Panc1 (cell line): ENCODE measurements at regions not wholly inside any gene's neighbourhood (a gene's known extent, or its start where the extent isn't known, plus 50 kb on each side); places are given as distances from the start of the nearest gene placed in this dataset.

Source experiments
- ATAC-seq: fragments of 200-7000 bp; cut with Tn5 transposase; 2 replicates; pipeline ENCODE4 v1.9.1; 2020; ENCODE audit warnings: mild to moderate bottlenecking, moderate library complexity
- BruUV-seq: library from RNA; stranded (reverse); fragments of 400-500 nt; replicated peaks from 2 replicates; lab custom pipeline; 2021; lab: Mats Ljungman, UMichigan
- CTCF ChIA-PET: fragments of 300-600 bp; sonication (Branson Sonifier 250); formaldehyde crosslinking; loops from one replicate; lab custom pipeline; 2022; ENCODE audit warnings: antibody characterized with exemption; lab: Charles Lee
- POLR2A ChIA-PET: fragments of 300-600 bp; sonication (Branson Sonifier 250); formaldehyde crosslinking; loops from one replicate; lab custom pipeline; 2022; ENCODE audit warnings: antibody characterized with exemption; lab: Charles Lee
- DNase-seq: peaks from one replicate; pipeline ENCODE4 v3.0.0-alpha.2; 2010; ENCODE audit warnings: low read depth, low spot score
- H3K27ac ChIP-seq: 2 replicates; pipeline ENCODE4 v1.5.1; 2011; ENCODE audit warnings: mild to moderate bottlenecking, low read length, inconsistent platforms
- H3K27me3 ChIP-seq: fragments of 200-500 bp; sonication (Bioruptor generic); 2 replicates; pipeline ENCODE4 v1.6.0; 2014; ENCODE audit warnings: low read length, inconsistent platforms; ENCODE audit not compliant: control insufficient read depth, insufficient read depth
- H3K36me3 ChIP-seq: fragments of 200-500 bp; sonication (Bioruptor generic); 2 replicates; pipeline ENCODE4 v1.5.1; 2014; ENCODE audit warnings: inconsistent platforms, mild to moderate bottlenecking, low read length, moderate library complexity; ENCODE audit not compliant: control insufficient read depth, insufficient read depth
- H3K4me1 ChIP-seq: 2 replicates; pipeline ENCODE4 v1.5.1; 2011; ENCODE audit warnings: inconsistent platforms, mild to moderate bottlenecking, low read length, moderate library complexity; ENCODE audit not compliant: control insufficient read depth, insufficient read depth
- H3K4me3 ChIP-seq, 2 experiments: 2 replicates each; pipeline ENCODE4 v1.5.1; 2011 to 2012; ENCODE audit warnings: low read depth in 2 of 2, low read length in 2 of 2, mild to moderate bottlenecking in 2 of 2, inconsistent platforms in 1 of 2, moderate library complexity in 1 of 2
- H3K9me3 ChIP-seq: fragments of 200-500 bp; sonication (Bioruptor generic); 2 replicates; pipeline ENCODE4 v1.5.1; 2014; ENCODE audit warnings: low read depth, mild to moderate bottlenecking, inconsistent platforms, low read length, moderate library complexity; ENCODE audit not compliant: control insufficient read depth, insufficient read depth
- CTCF ChIP-seq: fragments of 450-650 bp; IDR thresholded peaks from 2 replicates; pipeline ENCODE4 v1.5.1; 2017; ENCODE audit warnings: mild to moderate bottlenecking
- POLR2AphosphoS5 ChIP-seq: IDR thresholded peaks from 2 replicates; pipeline ENCODE4 v1.6.1; 2012; ENCODE audit warnings: mild to moderate bottlenecking, low read depth, low read length, moderate library complexity
- REST ChIP-seq, 2 experiments: IDR thresholded peaks; 2 replicates each; pipeline ENCODE4 v1.6.1; 2011 to 2012; ENCODE audit warnings: low read depth in 2 of 2, control low read depth in 1 of 2, low read length in 1 of 2, mild to moderate bottlenecking in 1 of 2, moderate library complexity in 1 of 2; ENCODE audit not compliant: insufficient read depth in 1 of 2
- SIN3A ChIP-seq: IDR thresholded peaks from 2 replicates; pipeline ENCODE4 v1.6.1; 2012; ENCODE audit warnings: low read depth, mild to moderate bottlenecking, low read length, moderate library complexity, borderline replicate concordance; ENCODE audit not compliant: insufficient read depth
- TCF7L2 ChIP-seq: IDR thresholded peaks from 2 replicates; pipeline ENCODE4 v1.6.1; 2011; ENCODE audit warnings: mild to moderate bottlenecking, low read depth, low read length, inconsistent platforms
- in situ Hi-C: cut with HindIII; loops from 2 replicates; pipeline ENCODE4 v1.10.0; 2016; ENCODE audit warnings: low sequenced_read_pairs, low pct_unique_long_range_greater_than_20kb
- intact Hi-C: fragments of 100-400 bp; cut with micrococcal nuclease; formaldehyde crosslinking; loops from one replicate; pipeline ENCODE4 v1.10.0; 2022; ENCODE audit not compliant: unreplicated experiment

- H3K4me3 ChIP-seq = no peak overlapping the region
- no peaks in the 10 kb centered on the region for H3K4me1 ChIP-seq
- no peak overlapping the region for H3K27ac ChIP-seq
- CTCF ChIA-PET = no interaction called here
- POLR2A ChIA-PET = no interaction called here
- TF ChIP-seq POLR2AphosphoS5 = no peak
- TF ChIP-seq SIN3A = no peak
- TF ChIP-seq TCF7L2 = no peak
- intact Hi-C loops = no loop called here
- ATAC-seq (no peak), DNase-seq (no peak)
- no peaks in the 10 kb centered on the region for H3K9me3 ChIP-seq
- in situ Hi-C loops = no loop called here
- BruUV-seq = no TSS peak
- H3K36me3 ChIP-seq = no peaks in the 10 kb centered on the region
- H3K27me3 ChIP-seq = peaks cover 2% of the 10 kb centered on the region; the same call in 1 of the 2 replicates
Observed at GRCh38 chr9:95801797-95802196, 73.7 kb upstream of the ERCC6L2 start.

- no peaks in the 10 kb centered on the region for H3K36me3 ChIP-seq
- H3K9me3 ChIP-seq = no peaks in the 10 kb centered on the region
- no peak for ATAC-seq
- in situ Hi-C loops = no loop called here
- DNase-seq = no peak
- POLR2A ChIA-PET = no interaction called here
- CTCF ChIA-PET = no interaction called here
- no peak for TF ChIP-seq CTCF
- TF ChIP-seq TCF7L2 = no peak
- TF ChIP-seq POLR2AphosphoS5 = no peak
- no peak for TF ChIP-seq SIN3A
- TF ChIP-seq REST (IDR thresholded peaks at IDR 0.05; ENCODE audit: insufficient read depth in 1 of 2, low read depth in 2 of 2, low read length in 1 of 2) = no peak
- no TSS peak for BruUV-seq
- no peaks in the 10 kb centered on the region; the same call in 1 of the 2 replicates for H3K27me3 ChIP-seq
- no peak overlapping the region for H3K27ac ChIP-seq
- no peak overlapping the region for H3K4me3 ChIP-seq
- intact Hi-C loops = no loop called here
- no peaks in the 10 kb centered on the region for H3K4me1 ChIP-seq
Observed at GRCh38 chr9:95796029-95796428, 79.5 kb upstream of the ERCC6L2 start.

GRCh38 chr9:95793924-95794828 lies 81.3 kb upstream of the ERCC6L2 start:
- Histone ChIP-seq H3K4me3 (no peak overlapping the region), H3K27ac (no peak overlapping the region), H3K27me3 (no peaks in the 10 kb centered on the region; the same call in 1 of the 2 replicates), H3K9me3 (no peaks in the 10 kb centered on the region), H3K36me3 (no peaks in the 10 kb centered on the region), H3K4me1 (no peaks in the 10 kb centered on the region)
- no peak for DNase-seq
- intact Hi-C loops (no loop called here), in situ Hi-C loops (no loop called here)
- ATAC-seq = no peak; the same call in 1 of the 2 replicates
- CTCF ChIA-PET = no interaction called here
- TF ChIP-seq SIN3A (no peak), TCF7L2 (no peak), CTCF (no peak), REST (IDR thresholded peaks at IDR 0.05; ENCODE audit: insufficient read depth in 1 of 2, low read depth in 2 of 2, low read length in 1 of 2) (no peak), POLR2AphosphoS5 (no peak)
- POLR2A ChIA-PET = no interaction called here
- BruUV-seq = no TSS peak
